Right lobe of liver (tissue), 4 donors: ENCODE measurements at regions not wholly inside any gene's neighbourhood (a gene's known extent, or its start where the extent isn't known, plus 50 kb on each side); places are given as distances from the start of the nearest gene placed in this dataset.

Source experiments
- CTCF ChIP-seq, 4 donors: fragments of 200-600 bp in 3 of 4; fragments of 450-650 bp in 1 of 4; IDR thresholded peaks; one replicate each; pipeline versions ENCODE4 v1.5.1 to v1.8.0; 2016 to 2022; ENCODE audit warnings: antibody characterized with exemption in 4 of 4, mild to moderate bottlenecking in 2 of 4
- POLR2A ChIP-seq: fragments of 450-650 bp; IDR thresholded peaks from one replicate; pipeline ENCODE4 v1.6.1; 2017; ENCODE audit warnings: antibody characterized with exemption, mild to moderate bottlenecking
- donor health status: DM: no; HTN: no; CAD: no.
- donor health status: DM: no; HTN: no; CAD: no.
- donor health status: DM: no; HTN: yes; CAD: no.

GRCh38 chr2:18209934-18210639, 331.6 kb downstream of the KCNS3 start:
- TF ChIP-seq POLR2A (no peak), CTCF (IDR thresholded peaks at IDR 0.05) (no peak)
